Lung (tissue), 11 donors: ENCODE measurements at regions not wholly inside any gene's neighbourhood (a gene's known extent, or its start where the extent isn't known, plus 50 kb on each side); places are given as distances from the start of the nearest gene placed in this dataset.

Source experiments
- ATAC-seq: fragments of 200-7000 bp; cut with Tn5 transposase; one replicate; pipeline ENCODE4 v1.9.1; 2020; ENCODE audit warnings: moderate number of reproducible peaks; ENCODE audit not compliant: insufficient read depth, low FRiP score
- DNase-seq, 3 donors: peaks; one replicate each; pipeline ENCODE4 v3.0.0-alpha.2; 2013 to 2017
- H3K27ac ChIP-seq, 2 donors: one replicate each; pipeline ENCODE4 v1.5.1; 2013; ENCODE audit warnings: mild to moderate bottlenecking in 2 of 2, moderate library complexity in 2 of 2, control low read depth in 1 of 2, inconsistent platforms in 1 of 2, low read depth in 1 of 2, low read length in 1 of 2
- H3K27me3 ChIP-seq, 3 donors: one replicate each; pipeline ENCODE4 v1.5.1; 2013; ENCODE audit warnings: low read length in 2 of 3; ENCODE audit not compliant: control insufficient read depth in 3 of 3, insufficient read depth in 3 of 3
- H3K36me3 ChIP-seq, 4 donors: one replicate each; pipeline ENCODE4 v1.5.1; 2013; ENCODE audit warnings: low read length in 4 of 4, mild to moderate bottlenecking in 1 of 4, moderate library complexity in 1 of 4; ENCODE audit not compliant: control insufficient read depth in 4 of 4, insufficient read depth in 4 of 4
- H3K4me1 ChIP-seq, 5 donors: one replicate each; pipeline ENCODE4 v1.5.1; 2013; ENCODE audit warnings: low read length in 5 of 5, mild to moderate bottlenecking in 2 of 5, moderate library complexity in 1 of 5; ENCODE audit not compliant: control insufficient read depth in 5 of 5, insufficient read depth in 5 of 5
- H3K4me3 ChIP-seq: one replicate; pipeline ENCODE4 v1.5.1; 2013; ENCODE audit warnings: mild to moderate bottlenecking, control low read depth, moderate library complexity
- H3K9ac ChIP-seq, 2 donors: one replicate each; pipeline ENCODE4 v1.5.1; 2013; ENCODE audit warnings: low read length in 2 of 2, control low read depth in 1 of 2; ENCODE audit not compliant: insufficient read depth in 1 of 2
- H3K9me3 ChIP-seq, 4 donors: one replicate each; pipeline ENCODE4 v1.5.1; 2013; ENCODE audit warnings: low read length in 3 of 4, mild to moderate bottlenecking in 1 of 4, moderate library complexity in 1 of 4; ENCODE audit not compliant: control insufficient read depth in 4 of 4, insufficient read depth in 3 of 4
- CTCF ChIP-seq: IDR thresholded peaks from 2 replicates; pipeline ENCODE4 v1.5.1; 2012; ENCODE audit warnings: mild to moderate bottlenecking; ENCODE audit errors: control extremely low read depth, extremely low read depth
- WGBS, 2 donors: extraction: QIAGEN DNeasy Blood & Tissue Kit; methylation state at CpG; one replicate each; pipeline ENCODE4 v1.1.7; 2013; 5-methylcytosine and 5-hydroxymethylcytosine counted together
- donor health status: control.
- donor health status: control.
- donor health status: Bipolar disorder and iron deficiency.
- donor health status: healthy.
- donor health status: DM: yes; HTN: yes; CAD: no.

- H3K4me3 ChIP-seq: no peak overlapping the region
- ATAC-seq: no peak
- WGBS, 2 donors: 92 to 93% methylated on average over 16 of the region's 16 CpGs
Measured at GRCh38 chr9:71524996-71525580, 243.2 kb downstream of the CEMIP2 start.

GRCh38 chr9:71524516-71524915 lies 243.8 kb downstream of the CEMIP2 start:
- TF ChIP-seq CTCF: no peak
- Histone ChIP-seq H3K9me3 (no peaks in the 10 kb centered on the region), H3K9ac (no peak overlapping the region), H3K27ac (no peak overlapping the region), H3K4me1 (no peaks in the 10 kb centered on the region), H3K4me3 (no peak overlapping the region), H3K36me3 (no peaks in the 10 kb centered on the region), H3K27me3 (no peaks in the 10 kb centered on the region)
- ATAC-seq (no peak), DNase-seq (no peak)
- 70 to 77% methylated on average over 1 of the region's 1 CpG for WGBS, 2 donors

More at GRCh38 chr9:71524996-71525580, 243.2 kb downstream of the CEMIP2 start:
- no peak for TF ChIP-seq CTCF
- no peak for DNase-seq
- Histone ChIP-seq H3K36me3 (no peaks in the 10 kb centered on the region), H3K27ac (no peak overlapping the region), H3K9me3 (no peaks in the 10 kb centered on the region), H3K9ac (no peak overlapping the region), H3K27me3 (no peaks in the 10 kb centered on the region), H3K4me1 (no peaks in the 10 kb centered on the region)

- WGBS, 2 donors: 68 to 69% methylated on average over 3 of the region's 3 CpGs
- Histone ChIP-seq H3K27me3 (no peaks in the 10 kb centered on the region), H3K9ac (no peak overlapping the region), H3K36me3 (no peaks in the 10 kb centered on the region), H3K4me3 (no peak overlapping the region), H3K4me1 (peaks cover 0 to 6% (median 4%) of the 10 kb centered on the region in 5 donors), H3K27ac (no peak overlapping the region), H3K9me3 (no peaks in the 10 kb centered on the region)
- TF ChIP-seq CTCF: no peak
- DNase-seq (peak in 1 of 3 donors; percentile 9), ATAC-seq (no peak)
Measured at GRCh38 chr9:71521132-71521531, 247.2 kb downstream of the CEMIP2 start.
